Left lung (tissue), 4 donors: ENCODE measurements at regions not wholly inside any gene's neighbourhood (a gene's known extent, or its start where the extent isn't known, plus 50 kb on each side); places are given as distances from the start of the nearest gene placed in this dataset.

Experiments
- ATAC-seq: fragments of 200-7000 bp; cut with Tn5 transposase; one replicate; pipeline ENCODE4 v1.9.1; 2020; ENCODE audit warnings: moderate library complexity
- DNase-seq, 4 donors: peaks; one replicate each; pipeline ENCODE4 v3.0.0-alpha.2; 2013 to 2020
- H3K27ac ChIP-seq, 2 donors: fragments of 200-600 bp; sonication (generic) in 1 of 2; one replicate each; pipeline versions ENCODE4 v1.5.0 to v1.8.0; 2020 to 2021
- H3K27me3 ChIP-seq, 2 donors: fragments of 200-600 bp; sonication (generic) in 1 of 2; one replicate each; pipeline versions ENCODE4 v1.5.0 to v1.8.0; 2020 to 2021
- H3K36me3 ChIP-seq, 2 donors: fragments of 200-600 bp; sonication (generic) in 1 of 2; one replicate each; pipeline versions ENCODE4 v1.5.0 to v1.8.0; 2020 to 2021
- H3K4me1 ChIP-seq, 2 donors: fragments of 200-600 bp; one replicate each; pipeline ENCODE4 v1.8.0; 2021
- H3K4me3 ChIP-seq, 2 donors: fragments of 200-600 bp; sonication (generic) in 1 of 2; one replicate each; pipeline versions ENCODE4 v1.5.0 to v1.8.0; 2020 to 2021; ENCODE audit warnings: mild to moderate bottlenecking in 1 of 2
- H3K9me3 ChIP-seq, 2 donors: fragments of 200-600 bp; sonication (generic) in 1 of 2; one replicate each; pipeline versions ENCODE4 v1.5.0 to v1.8.0; 2020 to 2021
- intact Hi-C, 2 donors: fragments of 100-400 bp; cut with DNase I; formaldehyde crosslinking; loops; one replicate each; pipeline versions ENCODE4 v1.11.2 to v1.14.2; 2022
- TF ChIP-seq, protein P1 (sequence below), 2 donors: fragments of 200-600 bp; sonication (generic) in 1 of 2; IDR thresholded peaks; one replicate each; pipeline versions ENCODE4 v1.5.0 to v1.8.0; 2021; ENCODE audit warnings: antibody characterized with exemption in 2 of 2
- donor health status: DM: no; HTN: yes; CAD: no.
- donor health status: DM: no; HTN: no; CAD: no.

DNA sequence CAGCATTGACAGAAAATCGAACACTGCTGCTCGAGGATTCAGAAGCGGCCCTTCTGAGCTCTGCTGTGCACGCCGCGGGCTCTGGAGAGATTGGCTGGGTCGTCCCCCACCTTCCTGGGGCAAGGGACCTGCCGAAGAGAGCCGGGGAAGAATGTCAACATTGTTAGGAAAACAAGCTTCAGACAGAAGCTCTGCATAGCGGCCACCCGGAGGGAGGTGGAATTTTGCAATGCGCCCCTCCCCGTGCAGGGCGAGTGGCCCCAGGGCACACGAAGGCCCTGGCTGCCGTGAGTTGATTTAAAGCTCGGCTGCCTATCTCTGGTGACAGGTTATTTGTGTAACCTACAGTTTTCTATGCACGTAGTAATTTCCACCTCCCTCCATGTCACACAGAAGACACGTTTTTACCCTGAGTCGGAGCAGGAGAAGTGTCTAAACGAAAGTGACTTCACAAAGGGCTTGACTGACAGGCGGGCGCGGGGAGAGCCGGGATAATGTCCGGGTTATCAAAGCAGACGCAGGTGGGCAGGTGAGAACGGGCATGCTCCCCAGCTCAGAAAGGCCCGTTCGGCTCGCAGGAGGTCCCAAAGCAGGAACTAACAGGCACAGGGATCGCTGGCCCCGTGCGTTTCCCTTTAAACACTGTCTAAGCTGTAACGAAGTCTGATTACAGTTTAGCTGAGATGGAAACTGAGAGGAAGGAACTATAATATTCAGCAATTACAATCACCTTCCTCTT is 84.6 kb downstream of the PDGFA start:
- Histone ChIP-seq H3K27ac (no peak overlapping the region), H3K36me3 (no peaks in the 10 kb centered on the region), H3K4me3 (peak overlapping the region in 1 of 2 donors; percentile 9), H3K4me1 (peaks cover 0 to 9% of the 10 kb centered on the region in 2 donors), H3K9me3 (no peaks in the 10 kb centered on the region), H3K27me3 (peaks cover 0 to 8% of the 10 kb centered on the region in 2 donors)
- ATAC-seq: peak; percentile 31
- TF ChIP-seq, protein P1, sequence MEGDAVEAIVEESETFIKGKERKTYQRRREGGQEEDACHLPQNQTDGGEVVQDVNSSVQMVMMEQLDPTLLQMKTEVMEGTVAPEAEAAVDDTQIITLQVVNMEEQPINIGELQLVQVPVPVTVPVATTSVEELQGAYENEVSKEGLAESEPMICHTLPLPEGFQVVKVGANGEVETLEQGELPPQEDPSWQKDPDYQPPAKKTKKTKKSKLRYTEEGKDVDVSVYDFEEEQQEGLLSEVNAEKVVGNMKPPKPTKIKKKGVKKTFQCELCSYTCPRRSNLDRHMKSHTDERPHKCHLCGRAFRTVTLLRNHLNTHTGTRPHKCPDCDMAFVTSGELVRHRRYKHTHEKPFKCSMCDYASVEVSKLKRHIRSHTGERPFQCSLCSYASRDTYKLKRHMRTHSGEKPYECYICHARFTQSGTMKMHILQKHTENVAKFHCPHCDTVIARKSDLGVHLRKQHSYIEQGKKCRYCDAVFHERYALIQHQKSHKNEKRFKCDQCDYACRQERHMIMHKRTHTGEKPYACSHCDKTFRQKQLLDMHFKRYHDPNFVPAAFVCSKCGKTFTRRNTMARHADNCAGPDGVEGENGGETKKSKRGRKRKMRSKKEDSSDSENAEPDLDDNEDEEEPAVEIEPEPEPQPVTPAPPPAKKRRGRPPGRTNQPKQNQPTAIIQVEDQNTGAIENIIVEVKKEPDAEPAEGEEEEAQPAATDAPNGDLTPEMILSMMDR (IDR thresholded peaks at IDR 0.05): no peak
- intact Hi-C loops: no loop called here
- peak in 1 of 4 donors; percentile 54 for DNase-seq

DNA sequence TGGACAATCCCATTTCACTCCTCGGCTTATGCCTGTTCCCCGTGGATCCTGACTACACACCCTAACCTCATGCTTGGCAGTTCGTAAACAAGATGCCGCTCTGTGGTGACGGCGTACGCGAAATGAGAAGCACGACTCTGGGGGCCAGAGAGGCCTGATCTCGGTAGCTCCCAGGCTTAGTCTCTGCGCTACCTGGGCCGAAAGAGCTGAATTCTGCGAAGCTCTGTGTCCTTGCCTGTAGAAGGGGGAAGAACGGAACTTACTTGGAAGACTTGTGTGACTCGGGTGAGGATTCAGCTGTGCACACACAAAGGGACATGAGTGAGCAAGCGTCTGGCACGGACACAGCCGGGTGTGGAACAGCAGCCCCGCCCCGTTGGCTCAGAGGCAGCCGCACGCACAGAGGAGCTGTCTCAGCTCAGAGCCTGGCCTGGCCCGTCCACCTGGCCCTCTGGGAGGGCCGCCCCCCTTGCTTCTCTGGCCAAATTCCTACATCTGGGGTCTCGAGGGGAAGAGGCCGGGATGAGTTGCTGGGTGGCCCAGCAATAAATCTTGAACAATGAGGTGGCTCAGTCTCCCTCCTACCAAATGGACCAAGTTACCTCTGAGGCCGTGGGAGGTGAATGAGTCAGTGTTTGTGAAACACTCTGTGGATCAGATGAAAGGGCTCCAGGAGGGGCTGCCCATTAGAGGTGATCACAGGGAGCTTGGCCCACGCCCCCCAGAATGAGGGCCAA is 83.8 kb downstream of the PDGFA start:
- Histone ChIP-seq H3K4me1 (peaks cover 0 to 9% of the 10 kb centered on the region in 2 donors), H3K27me3 (peaks cover 0 to 8% of the 10 kb centered on the region in 2 donors), H3K9me3 (no peaks in the 10 kb centered on the region), H3K4me3 (peak overlapping the region in 1 of 2 donors; percentile 9), H3K27ac (no peak overlapping the region), H3K36me3 (no peaks in the 10 kb centered on the region)
- DNase-seq: peak in 1 of 4 donors; percentile 79
- TF ChIP-seq, protein P1 (IDR thresholded peaks at IDR 0.05): no peak
- ATAC-seq: peak; percentile 45
- intact Hi-C loops: no loop called here

DNA sequence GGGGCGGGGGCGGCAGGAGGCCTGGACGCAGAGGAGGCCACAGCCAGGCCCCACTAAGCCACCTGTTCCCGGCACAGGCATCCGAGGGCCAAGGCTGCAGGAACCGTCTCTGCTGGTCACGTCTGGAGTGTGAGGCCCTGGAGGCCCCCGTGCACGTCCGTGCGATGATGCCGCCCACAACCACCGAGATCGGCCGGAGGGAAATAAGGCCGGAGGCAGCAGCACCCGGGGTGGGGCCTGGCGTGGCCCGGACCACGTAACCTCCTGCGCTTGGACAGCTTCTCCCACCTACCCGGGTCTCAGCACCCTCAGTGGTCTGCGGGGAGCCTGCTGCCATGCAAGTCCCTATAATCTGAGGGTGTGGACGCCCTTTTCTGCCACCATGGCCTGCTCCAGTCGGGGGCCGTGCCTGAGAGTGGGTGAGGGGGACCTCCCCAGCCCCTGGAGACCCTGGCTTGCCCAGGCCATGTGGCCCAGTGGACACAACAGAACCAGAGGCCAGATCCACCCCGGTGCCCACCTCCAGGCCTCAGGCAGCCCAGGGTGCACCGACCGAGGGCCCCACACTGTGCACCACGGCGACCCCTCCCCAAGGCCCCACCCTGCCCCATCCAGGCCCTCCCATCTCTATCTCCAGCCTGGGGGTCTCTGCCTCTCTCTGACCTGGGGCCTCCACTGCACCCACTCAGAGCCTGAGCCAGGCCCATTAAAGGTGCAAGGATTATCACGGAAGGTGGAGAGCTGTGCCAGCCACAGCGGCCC is 83.1 kb downstream of the PDGFA start:
- H3K27ac ChIP-seq: no peak overlapping the region
- no peak for ATAC-seq
- H3K4me3 ChIP-seq: no peak overlapping the region
- H3K27me3 ChIP-seq: peaks cover 0 to 8% of the 10 kb centered on the region in 2 donors
- peak in 1 of 4 donors; percentile 70 for DNase-seq
- peaks cover 0 to 9% of the 10 kb centered on the region in 2 donors for H3K4me1 ChIP-seq
- TF ChIP-seq, protein P1 (IDR thresholded peaks at IDR 0.05): no peak
- intact Hi-C loops: no loop called here
- H3K9me3 ChIP-seq: no peaks in the 10 kb centered on the region
- no peaks in the 10 kb centered on the region for H3K36me3 ChIP-seq

DNA sequence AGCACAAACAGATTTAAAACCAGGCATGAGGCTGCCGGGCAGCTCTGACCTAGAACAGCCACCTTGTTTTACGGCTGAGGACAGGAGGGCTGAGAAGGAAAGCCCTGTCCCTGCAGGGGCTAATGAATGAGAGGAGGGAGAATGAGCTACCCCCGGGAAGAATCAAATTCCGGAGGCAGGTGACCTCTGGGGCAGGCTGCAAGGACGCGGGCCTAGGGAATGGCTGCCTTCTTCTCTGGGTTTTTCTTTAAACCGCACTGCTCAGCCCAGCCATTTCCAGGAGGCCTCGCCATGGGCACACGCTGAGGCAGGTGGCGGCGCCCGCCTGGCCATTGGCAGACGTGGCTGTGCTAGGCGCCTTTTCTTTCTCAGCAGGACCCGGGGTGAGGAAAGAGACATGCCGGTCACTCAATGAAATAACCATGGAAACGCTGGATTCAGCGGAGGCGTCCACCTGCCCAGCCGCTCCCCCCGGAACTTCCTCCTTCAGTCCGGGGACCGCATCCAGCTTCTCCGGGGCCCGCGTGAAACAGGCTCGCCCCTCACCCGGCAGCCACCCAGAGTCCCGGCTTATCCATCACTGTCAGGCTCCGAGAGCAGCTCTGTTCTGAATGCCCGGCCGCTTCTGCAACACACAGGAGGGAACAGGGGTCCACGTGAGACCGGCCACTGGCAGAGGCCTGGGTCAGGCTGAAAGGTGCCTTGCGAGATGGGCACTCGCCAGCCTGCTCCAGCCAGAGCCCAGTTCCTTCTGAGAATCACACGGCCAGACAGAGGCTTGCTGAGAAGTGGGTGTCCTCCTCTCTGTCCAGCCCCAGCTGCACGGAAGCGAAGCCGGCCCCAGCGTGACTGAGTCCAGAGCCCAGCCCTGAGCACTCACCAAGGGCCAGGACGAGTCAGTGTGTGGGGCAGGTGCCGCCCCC is 82.1 kb downstream of the PDGFA start:
- Histone ChIP-seq H3K36me3 (no peaks in the 10 kb centered on the region), H3K27ac (no peak overlapping the region), H3K4me3 (no peak overlapping the region), H3K27me3 (peaks cover 0 to 8% of the 10 kb centered on the region in 2 donors), H3K9me3 (no peaks in the 10 kb centered on the region), H3K4me1 (peaks cover 0 to 9% of the 10 kb centered on the region in 2 donors)
- intact Hi-C loops: no loop called here
- TF ChIP-seq, protein P1 (IDR thresholded peaks at IDR 0.05): no peak
- ATAC-seq (no peak), DNase-seq (peak in 1 of 4 donors; percentile 78)
